ENCODE measurements at regions not wholly inside any gene's neighbourhood (a gene's known extent, or its start where the extent isn't known, plus 50 kb on each side); places are given as distances from the start of the nearest gene placed in this dataset.

DNA sequence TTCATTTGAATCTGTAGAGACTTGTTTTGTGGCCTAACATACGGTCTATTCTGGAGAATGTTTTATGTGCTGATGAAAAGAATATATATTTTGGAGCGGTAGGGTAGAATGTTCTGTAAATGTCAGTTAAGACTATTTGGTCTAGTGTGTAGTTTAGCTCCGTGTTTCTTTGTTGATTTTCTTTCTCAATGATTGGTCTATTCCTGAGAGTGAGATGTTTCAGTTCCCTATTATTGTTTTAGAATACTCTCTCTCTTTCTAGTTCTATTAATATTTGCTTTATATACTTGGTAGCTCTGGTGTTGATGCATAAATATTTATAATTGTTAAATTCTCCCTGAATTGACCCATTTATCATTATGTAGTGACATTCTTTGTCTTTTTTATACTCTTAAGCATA lies 236.5 kb downstream of the GLUD2 start:
- Histone ChIP-seq H3K9ac (ENCODE audit: low read length) (no peak overlapping the region), H3K36me3 (replicated peaks in 1 of 2; ENCODE audit: control extremely low read depth in 1 of 2, control insufficient read depth in 1 of 2, extremely low read depth in 1 of 2, insufficient read depth in 2 of 2, low read length in 1 of 2) (no peaks in the 10 kb centered on the region), H3K4me3 (ENCODE audit: control extremely low read depth in 1 of 5, extremely low read depth in 1 of 5, insufficient read depth in 1 of 5, low read depth in 2 of 5, low read length in 4 of 5) (no peak overlapping the region), H3K27ac (ENCODE audit: low read length in 2 of 2) (no peak overlapping the region), H3K27me3 (replicated peaks in 1 of 4; ENCODE audit: control extremely low read depth in 1 of 4, control insufficient read depth in 3 of 4, insufficient read depth in 4 of 4, low read length in 3 of 4) (no peaks in the 10 kb centered on the region), H4K20me1 (ENCODE audit: control insufficient read depth, insufficient read depth, low read length, poor library complexity, severe bottlenecking) (no peaks in the 10 kb centered on the region), H3K79me2 (ENCODE audit: control insufficient read depth, insufficient read depth, low read length) (no peaks in the 10 kb centered on the region), H2AFZ (ENCODE audit: insufficient read depth, low read depth, low read length, poor library complexity, severe bottlenecking) (no peak overlapping the region), H3K4me2 (replicated peaks; ENCODE audit: low read depth, low read length, poor library complexity, severe bottlenecking) (no peak overlapping the region), H3K9me3 (ENCODE audit: control extremely low read depth in 1 of 3, control insufficient read depth in 2 of 3, insufficient read depth in 1 of 3, low read length in 2 of 3) (no peaks in the 10 kb centered on the region), H3K4me1 (ENCODE audit: control insufficient read depth in 2 of 2, insufficient read depth in 2 of 2, low read length in 2 of 2) (no peaks in the 10 kb centered on the region)
- no peak overlapping the region for H3K4me3 Mint-ChIP-seq
- CTCF ChIA-PET = no interaction called here
- H3K27ac Mint-ChIP-seq = no peak overlapping the region
- H3K9me3 Mint-ChIP-seq (ENCODE audit: insufficient read depth) = no peaks in the 10 kb centered on the region
- no peaks in the 10 kb centered on the region for H3K27me3 Mint-ChIP-seq
- H3K4me1 Mint-ChIP-seq = no peaks in the 10 kb centered on the region
- DNase-seq (no peak), ATAC-seq (ENCODE audit: low read depth) (no peak)
- POLR2A ChIA-PET = no interaction called here
- WGBS (ENCODE audit: insufficient coverage) = 100% methylated on average over 1 of the region's 3 CpGs
- TF ChIP-seq, protein P1, sequence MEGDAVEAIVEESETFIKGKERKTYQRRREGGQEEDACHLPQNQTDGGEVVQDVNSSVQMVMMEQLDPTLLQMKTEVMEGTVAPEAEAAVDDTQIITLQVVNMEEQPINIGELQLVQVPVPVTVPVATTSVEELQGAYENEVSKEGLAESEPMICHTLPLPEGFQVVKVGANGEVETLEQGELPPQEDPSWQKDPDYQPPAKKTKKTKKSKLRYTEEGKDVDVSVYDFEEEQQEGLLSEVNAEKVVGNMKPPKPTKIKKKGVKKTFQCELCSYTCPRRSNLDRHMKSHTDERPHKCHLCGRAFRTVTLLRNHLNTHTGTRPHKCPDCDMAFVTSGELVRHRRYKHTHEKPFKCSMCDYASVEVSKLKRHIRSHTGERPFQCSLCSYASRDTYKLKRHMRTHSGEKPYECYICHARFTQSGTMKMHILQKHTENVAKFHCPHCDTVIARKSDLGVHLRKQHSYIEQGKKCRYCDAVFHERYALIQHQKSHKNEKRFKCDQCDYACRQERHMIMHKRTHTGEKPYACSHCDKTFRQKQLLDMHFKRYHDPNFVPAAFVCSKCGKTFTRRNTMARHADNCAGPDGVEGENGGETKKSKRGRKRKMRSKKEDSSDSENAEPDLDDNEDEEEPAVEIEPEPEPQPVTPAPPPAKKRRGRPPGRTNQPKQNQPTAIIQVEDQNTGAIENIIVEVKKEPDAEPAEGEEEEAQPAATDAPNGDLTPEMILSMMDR (IDR thresholded peaks at IDR 0.05) = no peak
- no peak for TF ChIP-seq EZH2 (IDR thresholded peaks at IDR 0.05; ENCODE audit: borderline replicate concordance, insufficient read depth, low read depth, low read length, poor library complexity, severe bottlenecking)
- intact Hi-C loops (cut with micrococcal nuclease) = no loop called here

DNA sequence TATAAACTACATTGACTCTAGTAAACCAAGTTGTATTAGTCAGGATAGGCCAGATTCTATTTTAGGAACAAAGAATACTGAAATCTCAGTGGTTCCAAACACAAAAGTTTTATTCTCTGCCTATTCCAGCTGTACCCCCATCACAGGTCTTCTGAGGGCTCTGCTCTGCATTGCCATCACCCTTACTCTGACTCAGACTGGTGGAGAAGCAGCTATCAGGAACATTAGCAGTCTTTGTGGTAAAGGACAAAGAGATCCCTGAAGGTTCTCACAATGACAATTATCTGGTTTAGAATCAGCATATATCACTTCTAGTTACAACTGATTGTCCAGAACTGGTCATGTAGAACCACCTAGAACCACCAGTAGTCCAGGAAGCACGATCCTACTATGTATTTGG lies 251.1 kb downstream of the GLUD2 start:
- H3K9me3 ChIP-seq (ENCODE audit: control extremely low read depth in 1 of 3, control insufficient read depth in 2 of 3, insufficient read depth in 1 of 3, low read length in 2 of 3) = no peaks in the 10 kb centered on the region
- Mint-ChIP-seq H3K27ac (no peak overlapping the region), H3K4me1 (no peaks in the 10 kb centered on the region), H3K27me3 (no peaks in the 10 kb centered on the region), H3K9me3 (ENCODE audit: insufficient read depth) (no peaks in the 10 kb centered on the region), H3K4me3 (no peak overlapping the region)
- H3K4me1 ChIP-seq (ENCODE audit: control insufficient read depth in 2 of 2, insufficient read depth in 2 of 2, low read length in 2 of 2) = no peaks in the 10 kb centered on the region
- no peak overlapping the region for H3K4me2 ChIP-seq (replicated peaks; ENCODE audit: low read depth, low read length, poor library complexity, severe bottlenecking)
- WGBS (ENCODE audit: insufficient coverage) = no CpG with 5 or more reads among the region's 1 CpG
- no peak for DNase-seq
- H3K27ac ChIP-seq (ENCODE audit: low read length in 2 of 2) = no peak overlapping the region
- intact Hi-C loops (cut with micrococcal nuclease) = no loop called here
- ATAC-seq (ENCODE audit: low read depth) = no peak
- H3K79me2 ChIP-seq (ENCODE audit: control insufficient read depth, insufficient read depth, low read length) = no peaks in the 10 kb centered on the region
- CTCF ChIA-PET = no interaction called here
- H3K4me3 ChIP-seq (ENCODE audit: control extremely low read depth in 1 of 5, extremely low read depth in 1 of 5, insufficient read depth in 1 of 5, low read depth in 2 of 5, low read length in 4 of 5) = no peak overlapping the region
- TF ChIP-seq, protein P1 (IDR thresholded peaks at IDR 0.05) = no peak
- no peak for TF ChIP-seq EZH2 (IDR thresholded peaks at IDR 0.05; ENCODE audit: borderline replicate concordance, insufficient read depth, low read depth, low read length, poor library complexity, severe bottlenecking)
- no peak overlapping the region for H3K9ac ChIP-seq (ENCODE audit: low read length)
- H3K27me3 ChIP-seq (replicated peaks in 1 of 4; ENCODE audit: control extremely low read depth in 1 of 4, control insufficient read depth in 3 of 4, insufficient read depth in 4 of 4, low read length in 3 of 4) = no peaks in the 10 kb centered on the region
- no peaks in the 10 kb centered on the region for H3K36me3 ChIP-seq (replicated peaks in 1 of 2; ENCODE audit: control extremely low read depth in 1 of 2, control insufficient read depth in 1 of 2, extremely low read depth in 1 of 2, insufficient read depth in 2 of 2, low read length in 1 of 2)
- no peak overlapping the region for H2AFZ ChIP-seq (ENCODE audit: insufficient read depth, low read depth, low read length, poor library complexity, severe bottlenecking)
- no peaks in the 10 kb centered on the region for H4K20me1 ChIP-seq (ENCODE audit: control insufficient read depth, insufficient read depth, low read length, poor library complexity, severe bottlenecking)
- POLR2A ChIA-PET = no interaction called here

Measured in B cell (primary cell).